K562 (cell line): ENCODE measurements at regions not wholly inside any gene's neighbourhood (a gene's known extent, or its start where the extent isn't known, plus 50 kb on each side); places are given as distances from the start of the nearest gene placed in this dataset.

Source experiments
- ATAC-seq: fragments of 200-7000 bp; cut with Tn5 transposase; 3 replicates; pipeline ENCODE4 v1.9.1; 2020; ENCODE audit warnings: moderate library complexity
- BruUV-seq: library from RNA; stranded (reverse); fragments of 400-500 nt; replicated peaks from 2 replicates; lab custom pipeline; 2021; lab: Mats Ljungman, UMichigan
- CTCF ChIA-PET: fragments of 300-600 bp; formaldehyde crosslinking; extraction: SDS; loops from one replicate; lab custom pipeline; 2021; ENCODE audit warnings: low intra/inter-chr PET ratio; lab: Yijun Ruan, JAX
- POLR2A ChIA-PET: fragments of 300-600, 350-650 bp; sonication (Branson Sonifier 250); formaldehyde crosslinking; extraction: SDS; loops from one replicate; lab custom pipeline; 2021; ENCODE audit warnings: antibody characterized with exemption, inconsistent platforms; lab: Yijun Ruan, JAX
- DNase-seq, 4 experiments: peaks; one replicate each; pipeline versions ENCODE4 v3.0.0 to v3.0.0-alpha.2; 2011 to 2018; ENCODE audit warnings: low spot score in 3 of 4, mixed read lengths in 3 of 4; ENCODE audit errors: extremely low read depth in 1 of 4
- FAIRE-seq: peaks from 2 replicates; lab custom pipeline; 2011; peaks lifted over from hg19 to GRCh38; lab: Jason Lieb, UNC
- H2AFZ ChIP-seq: 2 replicates; pipeline ENCODE4 v1.6.0; 2011; ENCODE audit warnings: low read depth, low read length, control low read depth, inconsistent platforms
- H3K27ac ChIP-seq: fragments of 200-600 bp; 3 replicates; pipeline ENCODE4 v1.8.0; 2011; ENCODE audit warnings: low read depth, mild to moderate bottlenecking, control low read depth, inconsistent platforms, low read length, moderate library complexity, mixed read lengths; ENCODE audit errors: extremely low read depth
- H3K27me3 ChIP-seq, 2 experiments: fragments of 300-600 bp in 1 of 2; 2 replicates in 1 of 2; 3 replicates in 1 of 2; pipeline versions ENCODE4 v1.6.0 to v1.8.0; 2011; ENCODE audit warnings: inconsistent platforms in 2 of 2, low read length in 2 of 2, mild to moderate bottlenecking in 1 of 2, mixed read lengths in 1 of 2, moderate library complexity in 1 of 2; ENCODE audit not compliant: control insufficient read depth in 2 of 2, insufficient read depth in 2 of 2
- H3K36me3 ChIP-seq: fragments of 300-600 bp; 3 replicates; pipeline ENCODE4 v1.8.0; 2011; ENCODE audit warnings: mild to moderate bottlenecking, low read length, inconsistent platforms; ENCODE audit not compliant: control insufficient read depth, insufficient read depth
- H3K4me1 ChIP-seq, 2 experiments: fragments of 200-600 bp in 1 of 2; replicated peaks in 1 of 2; 2 replicates in 1 of 2; 3 replicates in 1 of 2; pipeline versions ENCODE4 v1.5.1 to v1.8.0; 2011; ENCODE audit warnings: inconsistent platforms in 2 of 2, low read length in 2 of 2, mild to moderate bottlenecking in 1 of 2, mixed read lengths in 1 of 2, moderate library complexity in 1 of 2; ENCODE audit not compliant: control insufficient read depth in 2 of 2, insufficient read depth in 2 of 2
- H3K4me2 ChIP-seq: 2 replicates; pipeline ENCODE4 v1.6.1; 2011; ENCODE audit warnings: low read length, control low read depth, inconsistent platforms, mixed read lengths; ENCODE audit not compliant: insufficient read depth
- H3K4me3 ChIP-seq: fragments of 200-600 bp; sonication (generic), shearing (Covaris generic); 2 replicates; pipeline ENCODE4 v1.5.1; 2016; ENCODE audit warnings: control low read depth, inconsistent platforms
- H3K79me2 ChIP-seq: fragments of 200-600 bp; 3 replicates; pipeline ENCODE4 v1.8.0; 2011; ENCODE audit warnings: low read length, inconsistent platforms; ENCODE audit not compliant: control insufficient read depth, insufficient read depth
- H3K9ac ChIP-seq, 2 experiments: 2 replicates each; pipeline versions ENCODE4 v1.6.0 to v1.6.1; 2011; ENCODE audit warnings: low read depth in 2 of 2, low read length in 2 of 2, control low read depth in 1 of 2, inconsistent platforms in 1 of 2, mild to moderate bottlenecking in 1 of 2, mixed read lengths in 1 of 2; ENCODE audit not compliant: insufficient read depth in 1 of 2
- H3K9me1 ChIP-seq: one replicate; pipeline ENCODE4 v1.6.0; 2011; ENCODE audit warnings: inconsistent platforms, mild to moderate bottlenecking, low read length, moderate library complexity; ENCODE audit not compliant: control insufficient read depth, insufficient read depth
- H3K9me3 ChIP-seq: replicated peaks from 2 replicates; pipeline ENCODE4 v1.5.1; 2011; ENCODE audit warnings: low read depth, low read length, inconsistent platforms; ENCODE audit not compliant: control insufficient read depth, insufficient read depth
- H4K20me1 ChIP-seq: replicated peaks from 2 replicates; pipeline ENCODE4 v1.6.1; 2011; ENCODE audit warnings: low read length, inconsistent platforms, mixed read lengths; ENCODE audit not compliant: control insufficient read depth, insufficient read depth
- CBFA2T2 ChIP-seq: fragments of 450-650 bp; conservative IDR thresholded peaks from 2 replicates; pipeline ENCODE4 v1.6.1; 2017; ENCODE audit warnings: mild to moderate bottlenecking
- CREB1 ChIP-seq, 2 experiments: sonication (generic) in 1 of 2; formaldehyde crosslinking in 1 of 2; IDR thresholded peaks; 2 replicates each; pipeline versions ENCODE4 v1.6.1 to v1.8.0; 2012 to 2022; ENCODE audit warnings: inconsistent platforms in 1 of 2, mild to moderate bottlenecking in 1 of 2, missing genetic modification reagents in 1 of 2, moderate library complexity in 1 of 2
- EWSR1 ChIP-seq: fragments of 450-650 bp; IDR thresholded peaks from 2 replicates; pipeline ENCODE4 v1.6.1; 2018; ENCODE audit warnings: borderline replicate concordance, mild to moderate bottlenecking, low read depth, moderate library complexity; ENCODE audit not compliant: partially characterized antibody
- FOXA1 ChIP-seq: fragments of 450-650 bp; IDR thresholded peaks from 2 replicates; pipeline ENCODE4 v1.6.1; 2016; ENCODE audit warnings: mild to moderate bottlenecking, borderline replicate concordance
- GABPA ChIP-seq: fragments of 200-800 bp; sonication (Bioruptor generic); conservative IDR thresholded peaks from 2 replicates; pipeline ENCODE4 v1.6.1; 2016; ENCODE audit warnings: low read depth, missing genetic modification characterization, missing compliant biosample characterization
- HNRNPUL1 ChIP-seq: fragments of 200-400 bp; formaldehyde crosslinking; IDR thresholded peaks from 2 replicates; pipeline ENCODE4 v1.6.1; 2017; ENCODE audit warnings: low read length
- KLF13 ChIP-seq: fragments of 450-650 bp; IDR thresholded peaks from 2 replicates; pipeline ENCODE4 v1.6.1; 2016; ENCODE audit warnings: missing genetic modification characterization, low read depth, mild to moderate bottlenecking, missing compliant biosample characterization, moderate library complexity, borderline replicate concordance
- NELFE ChIP-seq: IDR thresholded peaks from 2 replicates; pipeline ENCODE4 v1.6.1; 2011; ENCODE audit warnings: mild to moderate bottlenecking; ENCODE audit not compliant: insufficient read depth, insufficient read length
- NFE2L1 ChIP-seq: fragments of 450-650 bp; IDR thresholded peaks from 2 replicates; pipeline ENCODE4 v1.6.1; 2016; ENCODE audit warnings: missing genetic modification characterization, low read depth, mild to moderate bottlenecking, missing compliant biosample characterization, moderate library complexity, borderline replicate concordance
- RNF2 ChIP-seq: sonication (generic); IDR thresholded peaks from 2 replicates; pipeline ENCODE4 v1.6.1; 2016
- SIX5 ChIP-seq, 2 experiments: IDR thresholded peaks; 2 replicates each; pipeline ENCODE4 v1.6.1; 2011; ENCODE audit warnings: low read length in 2 of 2, borderline replicate concordance in 1 of 2, low read depth in 1 of 2, mild to moderate bottlenecking in 1 of 2, moderate library complexity in 1 of 2; ENCODE audit not compliant: insufficient read depth in 1 of 2
- TEAD4 ChIP-seq, 2 experiments: sonication (generic) in 1 of 2; formaldehyde crosslinking in 1 of 2; IDR thresholded peaks; 2 replicates each; pipeline versions ENCODE4 v1.6.1 to v1.8.0; 2012 to 2022; ENCODE audit warnings: borderline replicate concordance in 1 of 2, inconsistent platforms in 1 of 2, low read length in 1 of 2, mild to moderate bottlenecking in 1 of 2, missing genetic modification reagents in 1 of 2
- WGBS: fragments of 100-300 bp; shearing (Covaris generic); methylation state at CpG from one replicate; pipeline ENCODE4 v1.1.6; 2016; ENCODE audit warnings: low coverage, mixed read lengths; ENCODE audit not compliant: insufficient coverage; ENCODE audit errors: missing lambda C conversion rate; 5-methylcytosine and 5-hydroxymethylcytosine counted together
- in situ Hi-C: fragments of 300-500 bp; cut with MboI; formaldehyde crosslinking; loops from 4 replicates; pipeline ENCODE4 v1.15.0; 2018; ENCODE audit warnings: inconsistent platforms, mixed read lengths
- intact Hi-C: fragments of 100-400 bp; cut with micrococcal nuclease; formaldehyde crosslinking; loops from 2 replicates; pipeline ENCODE4 v1.14.2; 2022
- TF ChIP-seq, protein P1 (sequence below): fragments of 450-650 bp; formaldehyde crosslinking; IDR thresholded peaks from 2 replicates; pipeline ENCODE4 v1.4.0; 2020; ENCODE audit warnings: mild to moderate bottlenecking, mixed read lengths
- TF ChIP-seq, protein P2 (sequence below): fragments of 250-450 bp; sonication (Bioruptor Pico); IDR thresholded peaks from 2 replicates; pipeline ENCODE4 v1.5.0; 2021

DNA sequence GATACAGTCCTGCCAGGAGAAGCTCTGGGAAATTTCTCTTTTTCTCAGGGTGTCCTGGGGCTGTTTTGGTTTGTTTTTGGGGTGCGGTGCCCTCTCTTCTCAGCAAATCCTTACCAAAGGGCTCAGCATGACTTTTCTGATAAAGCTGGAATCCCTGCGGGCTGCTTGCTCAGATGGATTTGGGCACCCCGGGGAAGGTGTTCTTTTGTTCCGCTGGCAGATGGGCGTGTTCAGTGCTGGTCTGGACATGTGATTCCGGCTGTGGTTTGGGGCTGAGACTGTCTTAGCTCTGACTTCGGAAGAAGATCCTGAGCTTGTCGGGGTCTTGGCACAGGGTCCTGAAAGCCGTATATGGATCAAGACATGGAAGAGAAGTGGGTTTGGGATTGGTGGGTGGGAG, 134.2 kb upstream of the SPRED2 start (continued):
- TF ChIP-seq TEAD4 (IDR thresholded peaks at IDR 0.05; ENCODE audit: low read length) = no peak
- TF ChIP-seq TEAD4 (CRISPR knock-in tag; IDR thresholded peaks at IDR 0.05; ENCODE audit: borderline replicate concordance) = no peak
- TF ChIP-seq CREB1 (IDR thresholded peaks at IDR 0.05) = no peak
- no peak for TF ChIP-seq CREB1 (CRISPR knock-in tag; IDR thresholded peaks at IDR 0.05)
- no peak for TF ChIP-seq EWSR1
- TF ChIP-seq SIX5 (IDR thresholded peaks at IDR 0.05; ENCODE audit: borderline replicate concordance in 1 of 2, insufficient read depth in 1 of 2, low read depth in 1 of 2, low read length in 2 of 2) = no peak
- TF ChIP-seq GABPA = no peak
- TF ChIP-seq KLF13 = no peak

DNA sequence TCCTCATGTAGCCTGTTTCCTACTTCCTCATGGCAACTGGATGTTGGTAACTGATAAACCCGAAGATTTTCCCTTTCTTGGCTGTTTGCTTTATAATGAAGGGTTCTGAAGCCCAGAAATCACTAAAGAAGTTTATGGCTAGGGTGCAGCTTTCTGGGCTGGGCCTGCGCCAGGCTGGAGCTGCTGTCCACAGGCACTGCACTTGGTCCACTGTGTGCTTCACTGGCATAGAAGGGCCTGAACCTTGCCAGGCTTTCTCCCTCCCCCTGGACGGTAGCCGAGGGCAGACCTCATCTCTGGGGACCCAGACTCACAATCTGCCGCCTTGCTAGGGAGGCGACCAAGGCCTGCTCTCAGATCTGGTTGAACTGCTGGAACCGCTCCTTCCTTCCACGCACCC, 133.3 kb upstream of the SPRED2 start:
- in situ Hi-C loops = no loop called here
- Histone ChIP-seq H3K4me3 (no peak overlapping the region), H3K4me2 (no peak overlapping the region), H3K27me3 (no peaks in the 10 kb centered on the region), H3K9ac (peak overlapping the region in 1 of 2 experiments; percentile 73; a peak in 1 of 4 replicates), H4K20me1 (no peaks in the 10 kb centered on the region), H3K9me3 (no peaks in the 10 kb centered on the region), H3K36me3 (no peaks in the 10 kb centered on the region), H3K4me1 (peaks cover 6 to 17% of the 10 kb centered on the region in 2 experiments), H2AFZ (no peak overlapping the region), H3K27ac (no peak overlapping the region; the same call in 2 of the 3 replicates), H3K9me1 (peaks cover 8% of the 10 kb centered on the region), H3K79me2 (no peaks in the 10 kb centered on the region)
- no TSS peak for BruUV-seq
- ATAC-seq = no peak
- intact Hi-C loops = loop anchor here (5.0 kb wide), 1 partner anchor 288 kb away; no protein-coding TSS in a partner anchor
- WGBS = 56% methylated on average over 7 of the region's 8 CpGs
- CTCF ChIA-PET = no interaction called here
- no peak for FAIRE-seq
- no peak for DNase-seq
- no peak for TF ChIP-seq NELFE
- no peak for TF ChIP-seq HNRNPUL1
- no peak for TF ChIP-seq FOXA1
- TF ChIP-seq, protein P1, sequence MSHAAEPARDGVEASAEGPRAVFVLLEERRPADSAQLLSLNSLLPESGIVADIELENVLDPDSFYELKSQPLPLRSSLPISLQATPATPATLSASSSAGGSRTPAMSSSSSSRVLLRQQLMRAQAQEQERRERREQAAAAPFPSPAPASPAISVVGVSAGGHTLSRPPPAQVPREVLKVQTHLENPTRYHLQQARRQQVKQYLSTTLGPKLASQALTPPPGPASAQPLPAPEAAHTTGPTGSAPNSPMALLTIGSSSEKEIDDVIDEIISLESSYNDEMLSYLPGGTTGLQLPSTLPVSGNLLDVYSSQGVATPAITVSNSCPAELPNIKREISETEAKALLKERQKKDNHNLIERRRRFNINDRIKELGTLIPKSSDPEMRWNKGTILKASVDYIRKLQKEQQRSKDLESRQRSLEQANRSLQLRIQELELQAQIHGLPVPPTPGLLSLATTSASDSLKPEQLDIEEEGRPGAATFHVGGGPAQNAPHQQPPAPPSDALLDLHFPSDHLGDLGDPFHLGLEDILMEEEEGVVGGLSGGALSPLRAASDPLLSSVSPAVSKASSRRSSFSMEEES (CRISPR knock-in tag) = no peak
- TF ChIP-seq CBFA2T2 = no peak
- no peak for TF ChIP-seq NFE2L1 (tag)
- TF ChIP-seq RNF2 = no peak
- TF ChIP-seq, protein P2, sequence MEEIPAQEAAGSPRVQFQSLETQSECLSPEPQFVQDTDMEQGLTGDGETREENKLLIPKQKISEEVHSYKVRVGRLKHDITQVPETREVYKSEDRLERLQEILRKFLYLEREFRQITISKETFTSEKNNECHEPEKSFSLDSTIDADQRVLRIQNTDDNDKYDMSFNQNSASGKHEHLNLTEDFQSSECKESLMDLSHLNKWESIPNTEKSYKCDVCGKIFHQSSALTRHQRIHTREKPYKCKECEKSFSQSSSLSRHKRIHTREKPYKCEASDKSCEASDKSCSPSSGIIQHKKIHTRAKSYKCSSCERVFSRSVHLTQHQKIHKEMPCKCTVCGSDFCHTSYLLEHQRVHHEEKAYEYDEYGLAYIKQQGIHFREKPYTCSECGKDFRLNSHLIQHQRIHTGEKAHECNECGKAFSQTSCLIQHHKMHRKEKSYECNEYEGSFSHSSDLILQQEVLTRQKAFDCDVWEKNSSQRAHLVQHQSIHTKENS (CRISPR knock-in tag) = no peak
- POLR2A ChIA-PET = interaction anchor here (1.0 kb wide), 1 partner anchor 9 kb away, joined by 3 read pairs; no protein-coding TSS in a partner anchor
